GM12872 (cell line): ENCODE measurements at regions not wholly inside any gene's neighbourhood (a gene's known extent, or its start where the extent isn't known, plus 50 kb on each side); places are given as distances from the start of the nearest gene placed in this dataset.

Source experiments
- CTCF ChIP-seq: IDR thresholded peaks from 3 replicates; pipeline ENCODE4 v1.5.1; 2011; ENCODE audit warnings: low read depth, mild to moderate bottlenecking, low read length, moderate library complexity; ENCODE audit not compliant: insufficient read depth

GRCh38 chrX:65971151-65971550 is 68.7 kb downstream of the VSIG4 start:
- no peak for TF ChIP-seq CTCF

GRCh38 chrX:65961714-65962113 is 78.2 kb downstream of the VSIG4 start:
- TF ChIP-seq CTCF, result no peak

GRCh38 chrX:65948103-65948502 is 91.8 kb downstream of the VSIG4 start:
- TF ChIP-seq CTCF, result no peak

- no peak for TF ChIP-seq CTCF
Observed at GRCh38 chrX:65941775-65942174, 98.1 kb downstream of the VSIG4 start.

- TF ChIP-seq CTCF, result no peak
Observed at GRCh38 chrX:65933085-65933589, 106.7 kb downstream of the VSIG4 start.

GRCh38 chrX:65932173-65933084 is 107.5 kb downstream of the VSIG4 start:
- no peak for TF ChIP-seq CTCF

- no peak for TF ChIP-seq CTCF
Observed at GRCh38 chrX:65928522-65928921, 111.4 kb downstream of the VSIG4 start.
